ENCODE measurements at regions not wholly inside any gene's neighbourhood (a gene's known extent, or its start where the extent isn't known, plus 50 kb on each side); places are given as distances from the start of the nearest gene placed in this dataset.

GRCh38 chr14:63781686-63782085 lies 53.8 kb upstream of the SGPP1 start:
- H3K27ac ChIP-seq (ENCODE audit: low read depth in 2 of 2, low read length in 2 of 2): no peak overlapping the region
- no peak overlapping the region for H3K4me3 ChIP-seq (ENCODE audit: low read length in 3 of 3)
- H3K4me1 ChIP-seq (ENCODE audit: control insufficient read depth in 2 of 3, insufficient read depth in 2 of 3, low read depth in 1 of 3, low read length in 3 of 3): no peaks in the 10 kb centered on the region
- H3K9ac ChIP-seq (ENCODE audit: low read length in 3 of 3): no peak overlapping the region
- DNase-seq (no peak), FAIRE-seq (no peak)
- no peak for TF ChIP-seq CTCF (IDR thresholded peaks at IDR 0.05; ENCODE audit: borderline replicate concordance, extremely low read depth, insufficient read depth)
- intact Hi-C loops (cut with DNase I): no loop called here
- no peaks in the 10 kb centered on the region for H3K36me3 ChIP-seq (ENCODE audit: control insufficient read depth in 2 of 3, insufficient read depth in 3 of 3, low read length in 3 of 3)
- no peaks in the 10 kb centered on the region for H3K27me3 ChIP-seq (ENCODE audit: control insufficient read depth, insufficient read depth, low read length)
- H3K9me3 ChIP-seq (ENCODE audit: control insufficient read depth in 2 of 3, insufficient read depth in 1 of 3, low read length in 3 of 3): no peaks in the 10 kb centered on the region

GRCh38 chr14:63782683-63783389 lies 55.0 kb upstream of the SGPP1 start:
- no peak for TF ChIP-seq CTCF (IDR thresholded peaks at IDR 0.05; ENCODE audit: borderline replicate concordance, extremely low read depth, insufficient read depth)
- Histone ChIP-seq H3K9ac (ENCODE audit: low read length in 3 of 3) (no peak overlapping the region), H3K27me3 (ENCODE audit: control insufficient read depth, insufficient read depth, low read length) (no peaks in the 10 kb centered on the region), H3K4me1 (ENCODE audit: control insufficient read depth in 2 of 3, insufficient read depth in 2 of 3, low read depth in 1 of 3, low read length in 3 of 3) (no peaks in the 10 kb centered on the region), H3K27ac (ENCODE audit: low read depth in 2 of 2, low read length in 2 of 2) (no peak overlapping the region), H3K4me3 (ENCODE audit: low read length in 3 of 3) (no peak overlapping the region), H3K9me3 (ENCODE audit: control insufficient read depth in 2 of 3, insufficient read depth in 1 of 3, low read length in 3 of 3) (no peaks in the 10 kb centered on the region), H3K36me3 (ENCODE audit: control insufficient read depth in 2 of 3, insufficient read depth in 3 of 3, low read length in 3 of 3) (no peaks in the 10 kb centered on the region)
- intact Hi-C loops (cut with DNase I): no loop called here
- FAIRE-seq (peak; percentile 73), DNase-seq (no peak)

- H3K36me3 ChIP-seq (ENCODE audit: control insufficient read depth in 2 of 3, insufficient read depth in 3 of 3, low read length in 3 of 3): no peaks in the 10 kb centered on the region
- H3K4me3 ChIP-seq (ENCODE audit: low read length in 3 of 3): no peak overlapping the region
- intact Hi-C loops (cut with DNase I): no loop called here
- H3K27ac ChIP-seq (ENCODE audit: low read depth in 2 of 2, low read length in 2 of 2): no peak overlapping the region
- FAIRE-seq (no peak), DNase-seq (peak in 4 of 5 donors; percentile 54 to 67 (median 58))
- H3K9ac ChIP-seq (ENCODE audit: low read length in 3 of 3): no peak overlapping the region
- TF ChIP-seq CTCF (IDR thresholded peaks at IDR 0.05; ENCODE audit: borderline replicate concordance, extremely low read depth, insufficient read depth): no peak
- no peaks in the 10 kb centered on the region for H3K27me3 ChIP-seq (ENCODE audit: control insufficient read depth, insufficient read depth, low read length)
- no peaks in the 10 kb centered on the region for H3K9me3 ChIP-seq (ENCODE audit: control insufficient read depth in 2 of 3, insufficient read depth in 1 of 3, low read length in 3 of 3)
- H3K4me1 ChIP-seq (ENCODE audit: control insufficient read depth in 2 of 3, insufficient read depth in 2 of 3, low read depth in 1 of 3, low read length in 3 of 3): no peaks in the 10 kb centered on the region
Observed at GRCh38 chr14:63788011-63788933, 60.4 kb upstream of the SGPP1 start.
